HepG2 (cell line): ENCODE measurements at regions not wholly inside any gene's neighbourhood (a gene's known extent, or its start where the extent isn't known, plus 50 kb on each side); places are given as distances from the start of the nearest gene placed in this dataset.

ENCODE experiments used
- ATAC-seq: fragments of 200-7000 bp; cut with Tn5 transposase; 3 replicates; pipeline ENCODE4 v1.9.1; 2020; ENCODE audit warnings: mild to moderate bottlenecking, moderate library complexity
- BruUV-seq: library from RNA; stranded (reverse); fragments of 400-500 nt; replicated peaks from 2 replicates; lab custom pipeline; 2021; lab: Mats Ljungman, UMichigan
- CTCF ChIA-PET: fragments of 300-600 bp; formaldehyde crosslinking; extraction: SDS; loops from one replicate; lab custom pipeline; 2021; ENCODE audit warnings: low total read pairs, inconsistent platforms, low intra/inter-chr PET ratio; lab: Yijun Ruan, JAX
- POLR2A ChIA-PET: fragments of 350-600 bp; sonication (Branson Sonifier 250); formaldehyde crosslinking; loops from one replicate; lab custom pipeline; 2020; ENCODE audit warnings: antibody characterized with exemption, inconsistent platforms; lab: Yijun Ruan, JAX
- DNase-seq: peaks from one replicate; pipeline ENCODE4 v3.0.0-alpha.2; 2015; ENCODE audit warnings: low spot score
- FAIRE-seq: peaks from 3 replicates; lab custom pipeline; 2011; peaks lifted over from hg19 to GRCh38; lab: Jason Lieb, UNC
- H2AFZ ChIP-seq: one replicate; pipeline ENCODE4 v1.6.1; 2011; ENCODE audit warnings: low read length, inconsistent platforms
- H3K27ac ChIP-seq: fragments of 300-600 bp; 3 replicates; pipeline ENCODE4 v1.8.0; 2011; ENCODE audit warnings: mixed run types, mild to moderate bottlenecking, mixed read lengths, low read length, inconsistent platforms; ENCODE audit not compliant: insufficient read depth; ENCODE audit errors: extremely low read length
- H3K27me3 ChIP-seq, 2 experiments: fragments of 200-600 bp in 1 of 2; 2 replicates in 1 of 2; 3 replicates in 1 of 2; pipeline versions ENCODE4 v1.6.0 to v1.8.0; 2011; ENCODE audit warnings: low read length in 2 of 2, mild to moderate bottlenecking in 2 of 2, moderate library complexity in 2 of 2, inconsistent platforms in 1 of 2; ENCODE audit not compliant: insufficient read depth in 2 of 2, control insufficient read depth in 1 of 2
- H3K36me3 ChIP-seq, 2 experiments: fragments of 200-600 bp in 1 of 2; replicated peaks in 1 of 2; 2 replicates in 1 of 2; 3 replicates in 1 of 2; pipeline versions ENCODE4 v1.5.1 to v1.8.0; 2011; ENCODE audit warnings: low read length in 2 of 2, inconsistent platforms in 1 of 2; ENCODE audit not compliant: insufficient read depth in 2 of 2, control insufficient read depth in 1 of 2
- H3K4me1 ChIP-seq: 2 replicates; pipeline ENCODE4 v1.5.1; 2012; ENCODE audit warnings: low read length, inconsistent platforms; ENCODE audit not compliant: insufficient read depth
- H3K4me2 ChIP-seq: 2 replicates; pipeline ENCODE4 v1.6.0; 2011; ENCODE audit warnings: low read depth, low read length, inconsistent platforms
- H3K4me3 ChIP-seq, 3 experiments: fragments of 200-600 bp in 1 of 3; sonication (generic), shearing (Covaris generic) in 1 of 3; replicated peaks in 1 of 3; 2 replicates each; pipeline ENCODE4 v1.5.1; 2011 to 2016; ENCODE audit warnings: low read length in 3 of 3, inconsistent platforms in 2 of 3, low read depth in 2 of 3, mild to moderate bottlenecking in 2 of 3, control low read depth in 1 of 3, mixed read lengths in 1 of 3; ENCODE audit not compliant: insufficient read depth in 1 of 3
- H3K79me2 ChIP-seq: one replicate; pipeline ENCODE4 v1.6.1; 2011; ENCODE audit warnings: low read length, inconsistent platforms; ENCODE audit not compliant: insufficient read depth
- H3K9ac ChIP-seq: 2 replicates; pipeline ENCODE4 v1.6.0; 2011; ENCODE audit warnings: mild to moderate bottlenecking, low read depth, low read length, inconsistent platforms; ENCODE audit not compliant: insufficient read depth
- H3K9me3 ChIP-seq: 2 replicates; pipeline ENCODE4 v1.5.1; 2012; ENCODE audit warnings: mild to moderate bottlenecking, low read length
- H4K20me1 ChIP-seq: 2 replicates; pipeline ENCODE4 v1.6.0; 2011; ENCODE audit warnings: inconsistent platforms, mild to moderate bottlenecking, low read length, moderate library complexity; ENCODE audit not compliant: insufficient read depth
- ADNP ChIP-seq: sonication (generic); formaldehyde crosslinking; IDR thresholded peaks from 2 replicates; pipeline ENCODE4 v1.4.0; 2020; ENCODE audit warnings: missing genetic modification reagents
- CEBPB ChIP-seq: IDR thresholded peaks from 2 replicates; pipeline ENCODE4 v1.6.1; 2011; ENCODE audit warnings: low read depth, low read length, improper control_type of control experiment, borderline replicate concordance
- KDM5B ChIP-seq: sonication (generic); formaldehyde crosslinking; IDR thresholded peaks from 2 replicates; pipeline ENCODE4 v1.4.0; 2020; ENCODE audit warnings: missing genetic modification reagents, mild to moderate bottlenecking, borderline replicate concordance
- ZFP90 ChIP-seq: sonication (generic); formaldehyde crosslinking; IDR thresholded peaks from 2 replicates; pipeline ENCODE4 v1.8.0; 2022; ENCODE audit warnings: missing genetic modification reagents, mild to moderate bottlenecking, inconsistent platforms, borderline replicate concordance
- ZNF543 ChIP-seq: sonication (generic); formaldehyde crosslinking; IDR thresholded peaks from 2 replicates; pipeline ENCODE4 v1.4.0; 2020; ENCODE audit warnings: mild to moderate bottlenecking, missing genetic modification reagents
- ZNF878 ChIP-seq: sonication (generic); formaldehyde crosslinking; IDR thresholded peaks from 2 replicates; pipeline ENCODE4 v1.8.1; 2023; ENCODE audit warnings: mild to moderate bottlenecking, missing genetic modification reagents, moderate library complexity
- WGBS: methylation state at CpG from one replicate; pipeline ENCODE4 v1.1.6; 2017; ENCODE audit warnings: low lambda C conversion rate; 5-methylcytosine and 5-hydroxymethylcytosine counted together
- in situ Hi-C: cut with HindIII; loops from 2 replicates; pipeline ENCODE4 v1.10.0; 2017; ENCODE audit warnings: low pct_unique_long_range_greater_than_20kb; ENCODE audit not compliant: extremely low pct_ligation_motif_present
- intact Hi-C: fragments of 100-400 bp; cut with micrococcal nuclease; formaldehyde crosslinking; loops from one replicate; pipeline ENCODE4 v1.10.0; 2022; ENCODE audit not compliant: unreplicated experiment
- TF ChIP-seq, protein P1 (sequence below): sonication (generic); formaldehyde crosslinking; IDR thresholded peaks from 2 replicates; pipeline ENCODE4 v1.5.0; 2020; ENCODE audit warnings: mild to moderate bottlenecking, missing genetic modification reagents
- TF ChIP-seq, protein P2 (sequence below): sonication (generic); formaldehyde crosslinking; conservative IDR thresholded peaks from 2 replicates; pipeline ENCODE4 v1.4.0; 2020; ENCODE audit warnings: missing genetic modification reagents
- TF ChIP-seq, protein P3 (sequence below): sonication (generic); formaldehyde crosslinking; conservative IDR thresholded peaks from 2 replicates; pipeline ENCODE4 v1.4.0; 2020; ENCODE audit warnings: missing genetic modification reagents
- TF ChIP-seq, protein P4 (sequence below), 2 experiments: fragments of 450-650 bp in 1 of 2; sonication (generic) in 1 of 2; formaldehyde crosslinking; IDR thresholded peaks; 2 replicates each; pipeline versions ENCODE4 v1.5.0 to v1.8.0; 2020 to 2022; ENCODE audit warnings: mild to moderate bottlenecking in 1 of 2, missing genetic modification reagents in 1 of 2
- TF ChIP-seq, protein P5 (sequence below): sonication (generic); formaldehyde crosslinking; IDR thresholded peaks from 2 replicates; pipeline ENCODE4 v1.8.0; 2022; ENCODE audit warnings: low read depth, missing genetic modification reagents
- TF ChIP-seq, protein P6 (sequence below): sonication (generic); formaldehyde crosslinking; conservative IDR thresholded peaks from 2 replicates; pipeline ENCODE4 v1.8.0; 2022; ENCODE audit warnings: mild to moderate bottlenecking, moderate library complexity, missing genetic modification reagents

DNA sequence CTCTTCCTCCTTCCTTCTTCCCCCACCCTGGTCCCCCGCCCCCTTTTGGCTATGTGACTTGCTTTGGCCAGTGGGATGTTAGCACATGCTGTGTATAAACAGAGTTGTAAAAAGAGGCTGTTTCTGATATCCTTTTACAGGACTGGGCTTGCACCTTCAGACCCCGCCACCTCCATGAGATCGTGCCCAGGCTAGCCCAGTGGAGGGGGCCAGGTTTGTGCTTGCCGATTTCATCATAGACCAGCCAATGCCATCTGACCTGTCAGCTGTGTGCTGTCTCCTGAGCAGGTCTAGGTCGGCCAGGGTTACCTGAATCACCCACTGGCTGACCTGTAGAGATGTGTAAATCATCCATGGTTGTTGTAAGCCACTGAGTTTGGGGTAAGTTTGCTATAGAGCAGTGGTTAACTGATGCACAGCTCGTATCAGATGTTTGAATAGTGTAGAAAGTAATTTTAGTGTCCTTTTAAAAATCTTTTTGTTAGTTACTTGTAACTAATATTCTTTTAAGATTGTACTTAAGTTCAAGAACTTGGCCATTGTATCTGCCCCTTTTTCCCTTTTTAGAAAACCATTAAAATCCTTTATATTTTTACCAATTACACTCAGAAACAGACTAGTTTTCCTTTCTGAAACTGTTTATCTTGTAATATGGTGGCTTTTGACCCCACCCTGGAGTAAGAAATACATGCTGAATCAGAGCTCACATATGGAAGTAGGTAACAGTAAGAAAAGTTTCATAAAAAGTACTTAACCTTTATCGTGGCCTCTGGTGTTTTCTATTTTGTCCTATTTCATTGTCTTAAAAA lies 122.0 kb upstream of the MGAT5 start:
- no peak for DNase-seq
- Histone ChIP-seq H3K36me3 (peaks cover 0 to 3% of the 10 kb centered on the region in 2 experiments; a peak in 1 of 5 replicates), H3K4me2 (peak overlapping the region; percentile 28), H3K27ac (peak overlapping the region; percentile 33), H3K27me3 (no peaks in the 10 kb centered on the region), H3K4me1 (peaks cover 56% of the 10 kb centered on the region), H3K79me2 (peaks cover 66% of the 10 kb centered on the region), H3K9me3 (no peaks in the 10 kb centered on the region), H4K20me1 (no peaks in the 10 kb centered on the region), H3K9ac (no peak overlapping the region), H3K4me3 (no peak overlapping the region), H2AFZ (no peak overlapping the region)
- CTCF ChIA-PET = no interaction called here
- no peak; the same call in 2 of the 3 replicates for ATAC-seq
- in situ Hi-C loops = no loop called here
- intact Hi-C loops = no loop called here
- no TSS peak for BruUV-seq
- WGBS = 60% methylated on average over 7 of the region's 7 CpGs
- POLR2A ChIA-PET = no interaction called here
- no peak for FAIRE-seq
- TF ChIP-seq, protein P1, sequence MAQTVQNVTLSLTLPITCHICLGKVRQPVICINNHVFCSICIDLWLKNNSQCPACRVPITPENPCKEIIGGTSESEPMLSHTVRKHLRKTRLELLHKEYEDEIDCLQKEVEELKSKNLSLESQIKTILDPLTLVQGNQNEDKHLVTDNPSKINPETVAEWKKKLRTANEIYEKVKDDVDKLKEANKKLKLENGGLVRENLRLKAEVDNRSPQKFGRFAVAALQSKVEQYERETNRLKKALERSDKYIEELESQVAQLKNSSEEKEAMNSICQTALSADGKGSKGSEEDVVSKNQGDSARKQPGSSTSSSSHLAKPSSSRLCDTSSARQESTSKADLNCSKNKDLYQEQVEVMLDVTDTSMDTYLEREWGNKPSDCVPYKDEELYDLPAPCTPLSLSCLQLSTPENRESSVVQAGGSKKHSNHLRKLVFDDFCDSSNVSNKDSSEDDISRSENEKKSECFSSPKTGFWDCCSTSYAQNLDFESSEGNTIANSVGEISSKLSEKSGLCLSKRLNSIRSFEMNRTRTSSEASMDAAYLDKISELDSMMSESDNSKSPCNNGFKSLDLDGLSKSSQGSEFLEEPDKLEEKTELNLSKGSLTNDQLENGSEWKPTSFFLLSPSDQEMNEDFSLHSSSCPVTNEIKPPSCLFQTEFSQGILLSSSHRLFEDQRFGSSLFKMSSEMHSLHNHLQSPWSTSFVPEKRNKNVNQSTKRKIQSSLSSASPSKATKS (CRISPR knock-in tag) = no peak
- TF ChIP-seq CEBPB (peak; percentile 22; the same call in 1 of the 2 replicates), ZNF878 (CRISPR knock-in tag) (0 out of 2 replicates have a peak, but pooled peaks have one; percentile 39), ZFP90 (no peak), ZNF543 (CRISPR knock-in tag) (0 out of 2 replicates have a peak, but pooled peaks have one; percentile 11), KDM5B (CRISPR knock-in tag) (no peak), ADNP (no peak)
- TF ChIP-seq, protein P2, sequence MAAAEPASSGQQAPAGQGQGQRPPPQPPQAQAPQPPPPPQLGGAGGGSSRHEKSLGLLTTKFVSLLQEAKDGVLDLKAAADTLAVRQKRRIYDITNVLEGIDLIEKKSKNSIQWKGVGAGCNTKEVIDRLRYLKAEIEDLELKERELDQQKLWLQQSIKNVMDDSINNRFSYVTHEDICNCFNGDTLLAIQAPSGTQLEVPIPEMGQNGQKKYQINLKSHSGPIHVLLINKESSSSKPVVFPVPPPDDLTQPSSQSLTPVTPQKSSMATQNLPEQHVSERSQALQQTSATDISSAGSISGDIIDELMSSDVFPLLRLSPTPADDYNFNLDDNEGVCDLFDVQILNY (CRISPR knock-in tag) = no peak
- TF ChIP-seq, protein P3, sequence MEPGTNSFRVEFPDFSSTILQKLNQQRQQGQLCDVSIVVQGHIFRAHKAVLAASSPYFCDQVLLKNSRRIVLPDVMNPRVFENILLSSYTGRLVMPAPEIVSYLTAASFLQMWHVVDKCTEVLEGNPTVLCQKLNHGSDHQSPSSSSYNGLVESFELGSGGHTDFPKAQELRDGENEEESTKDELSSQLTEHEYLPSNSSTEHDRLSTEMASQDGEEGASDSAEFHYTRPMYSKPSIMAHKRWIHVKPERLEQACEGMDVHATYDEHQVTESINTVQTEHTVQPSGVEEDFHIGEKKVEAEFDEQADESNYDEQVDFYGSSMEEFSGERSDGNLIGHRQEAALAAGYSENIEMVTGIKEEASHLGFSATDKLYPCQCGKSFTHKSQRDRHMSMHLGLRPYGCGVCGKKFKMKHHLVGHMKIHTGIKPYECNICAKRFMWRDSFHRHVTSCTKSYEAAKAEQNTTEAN (CRISPR knock-in tag) = no peak
- TF ChIP-seq, protein P4, sequence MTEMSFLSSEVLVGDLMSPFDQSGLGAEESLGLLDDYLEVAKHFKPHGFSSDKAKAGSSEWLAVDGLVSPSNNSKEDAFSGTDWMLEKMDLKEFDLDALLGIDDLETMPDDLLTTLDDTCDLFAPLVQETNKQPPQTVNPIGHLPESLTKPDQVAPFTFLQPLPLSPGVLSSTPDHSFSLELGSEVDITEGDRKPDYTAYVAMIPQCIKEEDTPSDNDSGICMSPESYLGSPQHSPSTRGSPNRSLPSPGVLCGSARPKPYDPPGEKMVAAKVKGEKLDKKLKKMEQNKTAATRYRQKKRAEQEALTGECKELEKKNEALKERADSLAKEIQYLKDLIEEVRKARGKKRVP (CRISPR knock-in tag; IDR thresholded peaks at IDR 0.05) = 0 out of 4 replicates have a peak, but pooled peaks of 1 of the 2 experiments have one; percentile 36
- TF ChIP-seq, protein P5, sequence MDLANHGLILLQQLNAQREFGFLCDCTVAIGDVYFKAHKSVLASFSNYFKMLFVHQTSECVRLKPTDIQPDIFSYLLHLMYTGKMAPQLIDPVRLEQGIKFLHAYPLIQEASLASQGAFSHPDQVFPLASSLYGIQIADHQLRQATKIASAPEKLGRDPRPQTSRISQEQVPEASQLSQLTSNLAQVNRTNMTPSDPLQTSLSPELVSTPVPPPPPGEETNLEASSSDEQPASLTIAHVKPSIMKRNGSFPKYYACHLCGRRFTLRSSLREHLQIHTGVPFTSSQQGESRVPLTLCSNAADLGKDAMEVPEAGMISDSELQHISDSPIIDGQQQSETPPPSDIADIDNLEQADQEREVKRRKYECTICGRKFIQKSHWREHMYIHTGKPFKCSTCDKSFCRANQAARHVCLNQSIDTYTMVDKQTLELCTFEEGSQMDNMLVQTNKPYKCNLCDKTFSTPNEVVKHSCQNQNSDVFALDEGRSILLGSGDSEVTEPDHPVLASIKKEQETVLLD = no peak
- TF ChIP-seq, protein P6, sequence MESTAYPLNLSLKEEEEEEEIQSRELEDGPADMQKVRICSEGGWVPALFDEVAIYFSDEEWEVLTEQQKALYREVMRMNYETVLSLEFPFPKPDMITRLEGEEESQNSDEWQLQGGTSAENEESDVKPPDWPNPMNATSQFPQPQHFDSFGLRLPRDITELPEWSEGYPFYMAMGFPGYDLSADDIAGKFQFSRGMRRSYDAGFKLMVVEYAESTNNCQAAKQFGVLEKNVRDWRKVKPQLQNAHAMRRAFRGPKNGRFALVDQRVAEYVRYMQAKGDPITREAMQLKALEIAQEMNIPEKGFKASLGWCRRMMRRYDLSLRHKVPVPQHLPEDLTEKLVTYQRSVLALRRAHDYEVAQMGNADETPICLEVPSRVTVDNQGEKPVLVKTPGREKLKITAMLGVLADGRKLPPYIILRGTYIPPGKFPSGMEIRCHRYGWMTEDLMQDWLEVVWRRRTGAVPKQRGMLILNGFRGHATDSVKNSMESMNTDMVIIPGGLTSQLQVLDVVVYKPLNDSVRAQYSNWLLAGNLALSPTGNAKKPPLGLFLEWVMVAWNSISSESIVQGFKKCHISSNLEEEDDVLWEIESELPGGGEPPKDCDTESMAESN (CRISPR knock-in tag) = no peak
